Mesenchymal stem cell (in vitro differentiated cells and primary cell): ENCODE measurements at regions not wholly inside any gene's neighbourhood (a gene's known extent, or its start where the extent isn't known, plus 50 kb on each side); places are given as distances from the start of the nearest gene placed in this dataset.

Experiments
- DNase-seq: peaks from one replicate; pipeline ENCODE4 v3.0.0-alpha.2; 2013
- H2AFZ ChIP-seq: one replicate; pipeline ENCODE4 v1.6.1; 2013; ENCODE audit warnings: low read depth, mild to moderate bottlenecking, control low read depth, inconsistent platforms, low read length, moderate library complexity
- H2AK5ac ChIP-seq: 2 replicates; pipeline ENCODE4 v1.6.1; 2013; ENCODE audit warnings: low read length, moderate library complexity, mild to moderate bottlenecking, inconsistent platforms; ENCODE audit not compliant: severe bottlenecking
- H2BK120ac ChIP-seq: one replicate; pipeline ENCODE4 v1.6.1; 2013; ENCODE audit warnings: low read depth, mild to moderate bottlenecking, inconsistent platforms, low read length, moderate library complexity
- H2BK12ac ChIP-seq, 2 experiments: one replicate each; pipeline ENCODE4 v1.6.1; 2013; ENCODE audit warnings: inconsistent platforms in 2 of 2, low read length in 2 of 2, mild to moderate bottlenecking in 2 of 2, moderate library complexity in 2 of 2, control low read depth in 1 of 2
- H2BK15ac ChIP-seq: one replicate; pipeline ENCODE4 v1.6.1; 2013; ENCODE audit warnings: mild to moderate bottlenecking, low read depth, inconsistent platforms; ENCODE audit not compliant: poor library complexity, severe bottlenecking
- H2BK5ac ChIP-seq: 2 replicates; pipeline ENCODE4 v1.6.1; 2013; ENCODE audit warnings: low read depth, mild to moderate bottlenecking, low read length, control low read depth, inconsistent platforms; ENCODE audit not compliant: poor library complexity, severe bottlenecking
- H3K14ac ChIP-seq, 2 experiments: one replicate each; pipeline ENCODE4 v1.6.1; 2013; ENCODE audit warnings: inconsistent platforms in 2 of 2, low read length in 2 of 2, control low read depth in 1 of 2, mild to moderate bottlenecking in 1 of 2, moderate library complexity in 1 of 2
- H3K18ac ChIP-seq, 2 experiments: one replicate each; pipeline ENCODE4 v1.6.1; 2013; ENCODE audit warnings: inconsistent platforms in 2 of 2, low read length in 2 of 2, control low read depth in 1 of 2, low read depth in 1 of 2, mild to moderate bottlenecking in 1 of 2
- H3K23ac ChIP-seq, 2 experiments: one replicate each; pipeline ENCODE4 v1.6.1; 2013; ENCODE audit warnings: inconsistent platforms in 2 of 2, low read length in 2 of 2, mild to moderate bottlenecking in 2 of 2, moderate library complexity in 2 of 2, control low read depth in 1 of 2
- H3K27ac ChIP-seq: 2 replicates; pipeline ENCODE4 v1.5.1; 2013; ENCODE audit warnings: mild to moderate bottlenecking, moderate library complexity, low read length, control low read depth, inconsistent platforms; ENCODE audit not compliant: poor library complexity, severe bottlenecking
- H3K27me3 ChIP-seq, 2 experiments: 2 replicates each; pipeline versions ENCODE4 v1.6.1 to v1.7.0; 2013; ENCODE audit warnings: low read length in 2 of 2, mild to moderate bottlenecking in 2 of 2, moderate library complexity in 2 of 2, control low read depth in 1 of 2, inconsistent platforms in 1 of 2; ENCODE audit not compliant: control insufficient read depth in 1 of 2, insufficient read depth in 1 of 2
- H3K36me3 ChIP-seq, 2 experiments: 2 replicates each; pipeline versions ENCODE4 v1.6.1 to v1.7.0; 2013; ENCODE audit warnings: low read length in 2 of 2, control low read depth in 1 of 2, inconsistent platforms in 1 of 2, low read depth in 1 of 2, mild to moderate bottlenecking in 1 of 2; ENCODE audit not compliant: insufficient read depth in 2 of 2, control insufficient read depth in 1 of 2
- H3K4ac ChIP-seq, 2 experiments: one replicate each; pipeline ENCODE4 v1.6.1; 2013; ENCODE audit warnings: inconsistent platforms in 2 of 2, low read length in 2 of 2, mild to moderate bottlenecking in 2 of 2, moderate library complexity in 2 of 2, control low read depth in 1 of 2, low read depth in 1 of 2
- H3K4me1 ChIP-seq: 2 replicates; pipeline ENCODE4 v1.6.1; 2013; ENCODE audit warnings: low read depth, low read length, control low read depth; ENCODE audit not compliant: control insufficient read depth, insufficient read depth
- H3K4me2 ChIP-seq: 2 replicates; pipeline ENCODE4 v1.6.1; 2013; ENCODE audit warnings: low read length, mild to moderate bottlenecking, inconsistent platforms; ENCODE audit not compliant: poor library complexity, severe bottlenecking
- H3K4me3 ChIP-seq, 2 experiments: 2 replicates each; pipeline versions ENCODE4 v1.5.1 to v1.7.0; 2013; ENCODE audit warnings: low read length in 2 of 2, mild to moderate bottlenecking in 2 of 2, control low read depth in 1 of 2, low read depth in 1 of 2; ENCODE audit not compliant: insufficient read depth in 1 of 2
- H3K79me1 ChIP-seq: replicated peaks from 2 replicates; pipeline ENCODE4 v1.6.1; 2013; ENCODE audit warnings: mild to moderate bottlenecking, control low read depth, low read length, inconsistent platforms; ENCODE audit not compliant: poor library complexity, severe bottlenecking
- H3K9ac ChIP-seq: 2 replicates; pipeline ENCODE4 v1.7.0; 2013; ENCODE audit warnings: mild to moderate bottlenecking, low read length, moderate library complexity
- H3K9me3 ChIP-seq: 2 replicates; pipeline ENCODE4 v1.7.0; 2013; ENCODE audit warnings: mild to moderate bottlenecking, low read length; ENCODE audit not compliant: control insufficient read depth
- H4K8ac ChIP-seq: one replicate; pipeline ENCODE4 v1.6.1; 2013; ENCODE audit warnings: inconsistent platforms, mild to moderate bottlenecking, low read length, moderate library complexity
- H4K91ac ChIP-seq: one replicate; pipeline ENCODE4 v1.6.1; 2013; ENCODE audit warnings: mild to moderate bottlenecking, low read length, inconsistent platforms
- WGBS: methylation state at CpG from one replicate; pipeline ENCODE4 v1.1.7; 2013; ENCODE audit warnings: mixed read lengths; 5-methylcytosine and 5-hydroxymethylcytosine counted together

DNA sequence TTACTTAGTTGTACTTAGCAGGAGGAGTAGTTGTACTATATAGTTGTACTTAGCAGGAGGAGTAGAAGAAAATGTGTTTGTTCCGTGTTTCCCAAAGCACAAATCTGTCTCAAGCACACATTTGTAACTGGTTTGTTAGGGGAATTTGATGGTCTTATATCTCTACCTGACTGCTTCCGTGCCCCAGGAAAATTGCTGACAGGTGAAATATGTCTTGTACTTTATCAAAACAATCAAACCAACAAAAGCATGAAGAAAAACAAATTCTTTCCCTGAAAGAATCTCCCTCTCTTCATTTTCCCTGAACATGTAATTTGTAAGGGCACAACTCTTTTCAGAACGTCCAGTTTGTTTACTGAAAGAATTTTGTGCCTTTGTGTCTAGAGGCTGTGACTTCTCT lies 106.6 kb upstream of the RGS17 start:
- Histone ChIP-seq H3K4me2 (no peak overlapping the region), H2AK5ac (no peak overlapping the region), H3K23ac (no peak overlapping the region), H2BK12ac (no peak overlapping the region), H3K14ac (no peak overlapping the region), H3K4ac (no peak overlapping the region), H4K8ac (no peak overlapping the region), H3K79me1 (no peaks in the 10 kb centered on the region), H2BK15ac (no peak overlapping the region), H3K4me3 (no peak overlapping the region), H2AFZ (no peak overlapping the region), H3K9ac (no peak overlapping the region), H3K4me1 (no peaks in the 10 kb centered on the region), H3K27me3 (no peaks in the 10 kb centered on the region), H3K36me3 (no peaks in the 10 kb centered on the region), H3K18ac (no peak overlapping the region), H2BK120ac (no peak overlapping the region), H3K27ac (no peak overlapping the region), H4K91ac (no peak overlapping the region), H3K9me3 (no peaks in the 10 kb centered on the region), H2BK5ac (no peak overlapping the region)
- no peak for DNase-seq
- 100% methylated on average over 2 of the region's 3 CpGs for WGBS

DNA sequence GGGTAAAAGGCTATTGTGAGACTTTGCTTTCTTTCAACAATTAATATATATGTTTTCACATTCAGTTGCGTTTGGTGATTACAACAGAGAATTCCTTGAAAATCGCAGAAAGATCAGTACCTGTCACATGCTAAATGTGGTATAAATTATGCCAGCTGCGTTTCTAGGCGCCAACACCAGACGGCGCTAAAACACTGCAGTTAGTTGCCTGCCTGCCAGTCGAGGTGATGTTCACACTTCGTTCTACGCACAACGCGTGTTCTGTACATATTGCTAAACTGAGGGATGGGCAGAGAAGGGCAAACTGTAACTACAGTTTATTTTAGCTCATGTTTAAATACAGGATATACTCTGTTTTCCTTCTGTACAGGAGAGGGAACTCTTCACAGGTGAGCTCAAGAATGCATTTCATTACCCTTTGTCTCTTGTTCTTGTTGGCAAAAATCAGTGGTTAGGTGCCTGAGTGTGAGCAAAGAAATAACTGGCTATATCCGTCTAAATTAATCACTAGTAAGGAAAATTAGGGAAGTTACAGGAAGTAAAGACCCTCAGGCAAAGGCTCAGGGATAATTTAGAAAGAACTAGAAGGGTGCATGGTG lies 100.1 kb upstream of the RGS17 start:
- Histone ChIP-seq H2AK5ac (no peak overlapping the region), H3K79me1 (no peaks in the 10 kb centered on the region), H3K14ac (no peak overlapping the region), H2AFZ (no peak overlapping the region), H3K4me2 (no peak overlapping the region), H2BK15ac (no peak overlapping the region), H3K18ac (peak overlapping the region in 1 of 2 experiments; percentile 38), H3K27ac (no peak overlapping the region), H4K91ac (no peak overlapping the region), H3K23ac (no peak overlapping the region), H3K4me3 (no peak overlapping the region), H3K9me3 (no peaks in the 10 kb centered on the region), H2BK12ac (no peak overlapping the region), H3K36me3 (no peaks in the 10 kb centered on the region), H2BK120ac (no peak overlapping the region), H3K27me3 (no peaks in the 10 kb centered on the region), H3K4me1 (no peaks in the 10 kb centered on the region), H3K9ac (no peak overlapping the region), H3K4ac (no peak overlapping the region), H4K8ac (no peak overlapping the region), H2BK5ac (no peak overlapping the region)
- DNase-seq, result peak; percentile 47
- 19% methylated on average over 12 of the region's 12 CpGs for WGBS

DNA sequence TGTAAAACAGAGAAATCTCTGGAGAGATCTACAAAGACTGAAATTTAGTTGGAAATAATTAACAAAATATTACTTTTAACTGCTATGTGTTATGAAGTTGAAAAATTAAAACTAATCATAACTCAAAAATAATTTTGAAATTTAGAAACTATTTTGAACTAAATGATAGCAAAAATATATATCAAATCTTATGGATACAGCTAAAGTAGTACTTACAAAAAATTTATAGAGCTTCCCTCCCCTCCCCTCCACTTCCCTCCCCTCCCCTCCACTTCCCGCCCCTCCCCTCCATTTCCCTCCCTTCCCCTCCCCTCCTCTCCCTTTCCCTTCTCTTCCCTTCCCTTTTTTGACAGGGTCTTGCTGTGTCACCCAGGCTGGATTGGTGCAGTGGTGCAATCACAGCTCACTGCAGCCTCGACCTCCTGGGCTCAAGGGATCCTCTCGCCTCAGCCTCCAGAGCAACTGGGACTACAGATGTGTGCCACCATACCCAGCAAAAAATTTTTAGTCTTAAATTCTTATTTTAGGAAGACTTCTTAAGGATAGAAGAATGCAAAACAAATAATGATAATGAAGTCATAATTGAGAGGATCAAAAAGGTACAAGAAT lies 87.2 kb upstream of the RGS17 start:
- WGBS, result 100% methylated on average over 1 of the region's 3 CpGs
- no peak overlapping the region for H3K18ac ChIP-seq
- H2BK15ac ChIP-seq, result no peak overlapping the region
- no peak overlapping the region for H3K27ac ChIP-seq
- H2BK12ac ChIP-seq, result no peak overlapping the region
- no peak overlapping the region for H4K91ac ChIP-seq
- H2AK5ac ChIP-seq, result no peak overlapping the region
- H3K36me3 ChIP-seq, result no peaks in the 10 kb centered on the region
- H2BK120ac ChIP-seq, result no peak overlapping the region
- no peak overlapping the region for H2AFZ ChIP-seq
- H3K4me1 ChIP-seq, result no peaks in the 10 kb centered on the region
- H3K4ac ChIP-seq, result no peak overlapping the region
- no peaks in the 10 kb centered on the region for H3K27me3 ChIP-seq
- H3K79me1 ChIP-seq, result no peaks in the 10 kb centered on the region
- H3K9ac ChIP-seq, result no peak overlapping the region
- DNase-seq, result no peak
- H3K23ac ChIP-seq, result no peak overlapping the region
- H3K9me3 ChIP-seq, result no peaks in the 10 kb centered on the region
- H3K4me3 ChIP-seq, result no peak overlapping the region
- no peak overlapping the region for H2BK5ac ChIP-seq
- H3K14ac ChIP-seq, result no peak overlapping the region
- no peak overlapping the region for H4K8ac ChIP-seq
- H3K4me2 ChIP-seq, result no peak overlapping the region

DNA sequence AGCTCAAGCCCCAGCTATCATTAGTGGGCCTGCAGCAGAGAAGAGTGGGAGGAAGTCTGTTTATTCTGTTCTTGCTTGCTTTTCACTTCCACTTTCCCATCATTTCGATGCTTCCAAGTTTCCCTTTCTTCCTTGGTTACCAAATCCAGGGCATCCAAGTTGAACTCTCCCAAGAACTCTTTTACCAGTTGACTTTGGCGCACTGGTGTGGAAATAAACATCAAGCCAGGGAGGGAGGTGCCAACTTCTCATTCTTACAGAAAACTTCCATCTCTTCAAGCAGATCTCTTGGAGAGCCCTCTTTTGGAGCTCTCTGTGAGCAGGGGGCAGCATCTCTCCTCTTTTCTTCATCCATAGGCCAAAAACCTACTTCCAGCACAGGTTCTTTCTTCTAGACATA lies 85.7 kb upstream of the RGS17 start:
- no peak for DNase-seq
- H3K4me1 ChIP-seq, result no peaks in the 10 kb centered on the region
- no peak overlapping the region for H3K9ac ChIP-seq
- WGBS, result 80% methylated on average over 2 of the region's 2 CpGs
- no peaks in the 10 kb centered on the region for H3K9me3 ChIP-seq
- H3K18ac ChIP-seq, result no peak overlapping the region
- no peak overlapping the region for H3K23ac ChIP-seq
- H3K4ac ChIP-seq, result no peak overlapping the region
- no peaks in the 10 kb centered on the region for H3K36me3 ChIP-seq
- no peak overlapping the region for H2AK5ac ChIP-seq
- no peak overlapping the region for H2BK12ac ChIP-seq
- no peak overlapping the region for H2AFZ ChIP-seq
- H4K91ac ChIP-seq, result no peak overlapping the region
- H3K27ac ChIP-seq, result no peak overlapping the region
- no peak overlapping the region for H3K14ac ChIP-seq
- H2BK15ac ChIP-seq, result no peak overlapping the region
- no peak overlapping the region for H2BK5ac ChIP-seq
- H3K4me2 ChIP-seq, result no peak overlapping the region
- H3K4me3 ChIP-seq, result no peak overlapping the region
- H2BK120ac ChIP-seq, result no peak overlapping the region
- H3K79me1 ChIP-seq, result no peaks in the 10 kb centered on the region
- H4K8ac ChIP-seq, result no peak overlapping the region
- no peaks in the 10 kb centered on the region for H3K27me3 ChIP-seq
